ENCODE measurements at regions not wholly inside any gene's neighbourhood (a gene's known extent, or its start where the extent isn't known, plus 50 kb on each side); places are given as distances from the start of the nearest gene placed in this dataset.

GRCh38 chr2:195313962-195314361, 343.1 kb upstream of the SLC39A10 start:
- Mint-ChIP-seq H3K4me3 (no peak overlapping the region), H3K27ac (no peak overlapping the region), H3K4me1 (peaks cover 44% of the 10 kb centered on the region), H3K9me3 (no peaks in the 10 kb centered on the region), H3K27me3 (ENCODE audit: low read depth) (no peaks in the 10 kb centered on the region), H3K36me3 (ENCODE audit: low read depth) (no peaks in the 10 kb centered on the region)
- no peak for TF ChIP-seq CTCF (IDR thresholded peaks at IDR 0.05; ENCODE audit: unreplicated experiment in 3 of 3)

DNA sequence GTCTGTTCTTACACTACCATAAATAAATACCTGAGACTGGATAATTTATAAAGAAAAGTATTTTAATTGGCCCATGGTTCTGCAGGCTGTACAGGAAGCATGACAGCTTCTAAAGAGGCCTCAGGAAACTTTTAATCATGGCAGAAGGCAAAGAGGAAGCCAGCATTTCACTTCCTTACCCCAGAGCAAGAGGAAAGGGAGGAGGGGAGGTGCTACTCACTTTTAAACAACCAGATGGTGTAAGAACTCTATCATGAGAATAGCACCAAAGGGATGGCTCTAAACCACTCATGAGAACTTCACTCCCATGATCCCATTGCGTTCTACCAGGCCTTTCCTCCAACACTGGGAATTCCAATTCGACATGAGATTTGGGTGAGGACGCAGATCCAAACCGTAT, 344.4 kb upstream of the SLC39A10 start:
- no peak overlapping the region for H3K27ac Mint-ChIP-seq

DNA sequence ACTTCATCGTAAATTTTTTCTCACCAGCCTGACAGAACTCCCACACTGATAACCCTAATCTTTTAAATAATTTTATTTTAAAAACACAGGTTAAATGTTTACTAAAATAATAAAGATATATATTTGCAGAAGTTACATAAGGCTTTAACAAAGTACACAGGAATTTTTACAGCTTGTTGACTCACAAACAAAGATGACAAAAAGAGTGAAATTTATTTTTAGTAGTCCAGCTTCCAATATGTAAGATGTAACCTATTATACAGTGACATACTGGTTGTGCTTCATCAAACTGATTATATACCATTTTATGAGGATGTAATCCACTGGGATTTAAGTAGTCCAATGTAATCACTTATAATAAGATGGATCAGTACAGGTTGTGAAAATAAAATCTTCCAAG, 348.9 kb upstream of the SLC39A10 start:
- peaks cover 27% of the 10 kb centered on the region for H3K4me1 Mint-ChIP-seq
- H3K4me3 Mint-ChIP-seq = no peak overlapping the region
- no peak for TF ChIP-seq CTCF (IDR thresholded peaks at IDR 0.05; ENCODE audit: unreplicated experiment in 3 of 3)
- H3K36me3 Mint-ChIP-seq (ENCODE audit: low read depth) = no peaks in the 10 kb centered on the region
- H3K9me3 Mint-ChIP-seq = no peaks in the 10 kb centered on the region
- H3K27me3 Mint-ChIP-seq (ENCODE audit: low read depth) = peaks cover 4% of the 10 kb centered on the region
- peak overlapping the region; percentile 27 to 67 (median 40) for H3K27ac Mint-ChIP-seq

More for the DNA sequence above, 344.4 kb upstream of the SLC39A10 start:
- Mint-ChIP-seq H3K27me3 (ENCODE audit: low read depth) (no peaks in the 10 kb centered on the region), H3K36me3 (ENCODE audit: low read depth) (no peaks in the 10 kb centered on the region), H3K4me1 (peaks cover 38% of the 10 kb centered on the region), H3K4me3 (no peak overlapping the region), H3K9me3 (no peaks in the 10 kb centered on the region)
- TF ChIP-seq CTCF (IDR thresholded peaks at IDR 0.05; ENCODE audit: unreplicated experiment in 3 of 3) = no peak

- H3K4me1 Mint-ChIP-seq = peaks cover 27% of the 10 kb centered on the region
- H3K36me3 Mint-ChIP-seq (ENCODE audit: low read depth) = no peaks in the 10 kb centered on the region
- H3K9me3 Mint-ChIP-seq = no peaks in the 10 kb centered on the region
- peaks cover 4% of the 10 kb centered on the region for H3K27me3 Mint-ChIP-seq (ENCODE audit: low read depth)
- H3K4me3 Mint-ChIP-seq = no peak overlapping the region
- TF ChIP-seq CTCF (IDR thresholded peaks at IDR 0.05; ENCODE audit: unreplicated experiment in 3 of 3) = no peak
- H3K27ac Mint-ChIP-seq = peak overlapping the region in 2 of 3 experiments; percentile 40 to 67
Measured at GRCh38 chr2:195307751-195308150, 349.3 kb upstream of the SLC39A10 start.

DNA sequence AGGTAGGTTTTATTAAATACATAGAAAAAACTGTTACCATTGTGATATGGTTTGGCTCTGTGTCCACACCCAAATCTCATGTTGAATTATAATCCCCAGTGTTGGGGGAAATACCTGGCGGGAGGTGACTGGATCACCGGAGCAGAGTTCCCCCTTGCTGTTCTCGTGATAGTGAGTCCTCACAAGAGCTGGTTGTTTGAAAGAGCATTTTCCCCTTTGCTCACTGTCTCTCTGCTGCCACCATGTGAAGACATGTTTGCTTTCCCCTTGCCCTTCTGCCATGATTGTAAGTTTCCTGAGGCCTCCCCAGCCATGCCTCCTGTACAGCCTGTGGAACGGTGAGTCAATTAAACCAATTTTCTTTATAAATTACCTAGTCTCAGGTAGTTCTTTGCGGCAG, 352.7 kb upstream of the SLC39A10 start:
- no peaks in the 10 kb centered on the region for H3K36me3 Mint-ChIP-seq (ENCODE audit: low read depth)
- no peak overlapping the region for H3K27ac Mint-ChIP-seq
- H3K9me3 Mint-ChIP-seq = no peaks in the 10 kb centered on the region
- no peak for TF ChIP-seq CTCF (IDR thresholded peaks at IDR 0.05; ENCODE audit: unreplicated experiment in 3 of 3)
- peaks cover 4% of the 10 kb centered on the region for H3K27me3 Mint-ChIP-seq (ENCODE audit: low read depth)
- peaks cover 27% of the 10 kb centered on the region for H3K4me1 Mint-ChIP-seq
- no peak overlapping the region for H3K4me3 Mint-ChIP-seq

- H3K9me3 Mint-ChIP-seq = peaks cover 4% of the 10 kb centered on the region
- no peaks in the 10 kb centered on the region for H3K36me3 Mint-ChIP-seq (ENCODE audit: low read depth)
- peaks cover 4% of the 10 kb centered on the region for H3K27me3 Mint-ChIP-seq (ENCODE audit: low read depth)
- H3K27ac Mint-ChIP-seq = peak overlapping the region; percentile 5 to 54 (median 17)
- peaks cover 12% of the 10 kb centered on the region for H3K4me1 Mint-ChIP-seq
- H3K4me3 Mint-ChIP-seq = no peak overlapping the region
- TF ChIP-seq CTCF (IDR thresholded peaks at IDR 0.05; ENCODE audit: unreplicated experiment in 3 of 3) = no peak
Measured at GRCh38 chr2:195300631-195301030, 356.4 kb upstream of the SLC39A10 start.
